WTC11 (cell line): ENCODE measurements at regions not wholly inside any gene's neighbourhood (a gene's known extent, or its start where the extent isn't known, plus 50 kb on each side); places are given as distances from the start of the nearest gene placed in this dataset.

Experiments used
- FOXP1 ChIP-seq: sonication (generic); formaldehyde crosslinking; IDR thresholded peaks from 2 replicates; pipeline ENCODE4 v1.8.0; 2022; ENCODE audit warnings: missing genetic modification reagents, mild to moderate bottlenecking, moderate library complexity, borderline replicate concordance
- JUN ChIP-seq: sonication (generic); formaldehyde crosslinking; IDR thresholded peaks from 2 replicates; pipeline ENCODE4 v1.8.0; 2023; ENCODE audit warnings: mild to moderate bottlenecking, missing genetic modification reagents
- NR1H2 ChIP-seq: sonication (generic); formaldehyde crosslinking; IDR thresholded peaks from 2 replicates; pipeline ENCODE4 v1.9.0; 2021; ENCODE audit warnings: mild to moderate bottlenecking, moderate library complexity, missing genetic modification reagents
- TF ChIP-seq, protein P1 (sequence below): fragments of 200-600 bp; IDR thresholded peaks from 2 replicates; pipeline ENCODE4 v1.8.0; 2022; ENCODE audit warnings: antibody characterized with exemption
- TF ChIP-seq, protein P2 (sequence below): sonication (generic); formaldehyde crosslinking; IDR thresholded peaks from 2 replicates; pipeline ENCODE4 v1.8.1; 2023; ENCODE audit warnings: mild to moderate bottlenecking, missing genetic modification reagents
- TF ChIP-seq, protein P3 (sequence below): fragments of 250-450 bp; sonication (Bioruptor Pico); IDR thresholded peaks from 2 replicates; pipeline ENCODE4 v1.9.0; 2021; ENCODE audit warnings: mild to moderate bottlenecking, borderline replicate concordance

DNA sequence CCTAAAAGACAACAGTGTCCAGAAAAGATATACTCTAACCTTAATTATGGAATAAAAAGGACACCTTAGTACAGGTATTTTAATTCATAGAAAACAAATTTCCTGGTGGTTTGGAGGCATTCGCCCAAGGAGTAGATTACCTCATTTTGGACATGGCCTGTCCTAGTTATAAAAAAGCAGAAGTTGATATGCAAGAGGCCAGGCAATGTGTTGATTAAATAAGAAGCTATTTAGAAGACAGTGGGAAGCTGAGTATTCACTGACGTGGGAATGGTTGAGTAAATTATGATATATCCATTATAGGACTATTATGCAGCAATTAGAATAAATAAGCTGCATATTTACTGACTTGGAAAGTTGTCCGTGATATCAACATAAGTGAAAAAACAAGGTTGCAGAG is 314.9 kb downstream of the ALDH8A1 start:
- TF ChIP-seq NR1H2 (CRISPR knock-in tag) (no peak), JUN (CRISPR knock-in tag) (no peak), FOXP1 (CRISPR knock-in tag) (no peak)
- TF ChIP-seq, protein P1, sequence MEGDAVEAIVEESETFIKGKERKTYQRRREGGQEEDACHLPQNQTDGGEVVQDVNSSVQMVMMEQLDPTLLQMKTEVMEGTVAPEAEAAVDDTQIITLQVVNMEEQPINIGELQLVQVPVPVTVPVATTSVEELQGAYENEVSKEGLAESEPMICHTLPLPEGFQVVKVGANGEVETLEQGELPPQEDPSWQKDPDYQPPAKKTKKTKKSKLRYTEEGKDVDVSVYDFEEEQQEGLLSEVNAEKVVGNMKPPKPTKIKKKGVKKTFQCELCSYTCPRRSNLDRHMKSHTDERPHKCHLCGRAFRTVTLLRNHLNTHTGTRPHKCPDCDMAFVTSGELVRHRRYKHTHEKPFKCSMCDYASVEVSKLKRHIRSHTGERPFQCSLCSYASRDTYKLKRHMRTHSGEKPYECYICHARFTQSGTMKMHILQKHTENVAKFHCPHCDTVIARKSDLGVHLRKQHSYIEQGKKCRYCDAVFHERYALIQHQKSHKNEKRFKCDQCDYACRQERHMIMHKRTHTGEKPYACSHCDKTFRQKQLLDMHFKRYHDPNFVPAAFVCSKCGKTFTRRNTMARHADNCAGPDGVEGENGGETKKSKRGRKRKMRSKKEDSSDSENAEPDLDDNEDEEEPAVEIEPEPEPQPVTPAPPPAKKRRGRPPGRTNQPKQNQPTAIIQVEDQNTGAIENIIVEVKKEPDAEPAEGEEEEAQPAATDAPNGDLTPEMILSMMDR = no peak
- TF ChIP-seq, protein P2, sequence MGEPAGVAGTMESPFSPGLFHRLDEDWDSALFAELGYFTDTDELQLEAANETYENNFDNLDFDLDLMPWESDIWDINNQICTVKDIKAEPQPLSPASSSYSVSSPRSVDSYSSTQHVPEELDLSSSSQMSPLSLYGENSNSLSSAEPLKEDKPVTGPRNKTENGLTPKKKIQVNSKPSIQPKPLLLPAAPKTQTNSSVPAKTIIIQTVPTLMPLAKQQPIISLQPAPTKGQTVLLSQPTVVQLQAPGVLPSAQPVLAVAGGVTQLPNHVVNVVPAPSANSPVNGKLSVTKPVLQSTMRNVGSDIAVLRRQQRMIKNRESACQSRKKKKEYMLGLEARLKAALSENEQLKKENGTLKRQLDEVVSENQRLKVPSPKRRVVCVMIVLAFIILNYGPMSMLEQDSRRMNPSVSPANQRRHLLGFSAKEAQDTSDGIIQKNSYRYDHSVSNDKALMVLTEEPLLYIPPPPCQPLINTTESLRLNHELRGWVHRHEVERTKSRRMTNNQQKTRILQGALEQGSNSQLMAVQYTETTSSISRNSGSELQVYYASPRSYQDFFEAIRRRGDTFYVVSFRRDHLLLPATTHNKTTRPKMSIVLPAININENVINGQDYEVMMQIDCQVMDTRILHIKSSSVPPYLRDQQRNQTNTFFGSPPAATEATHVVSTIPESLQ (CRISPR knock-in tag) = no peak
- TF ChIP-seq, protein P3, sequence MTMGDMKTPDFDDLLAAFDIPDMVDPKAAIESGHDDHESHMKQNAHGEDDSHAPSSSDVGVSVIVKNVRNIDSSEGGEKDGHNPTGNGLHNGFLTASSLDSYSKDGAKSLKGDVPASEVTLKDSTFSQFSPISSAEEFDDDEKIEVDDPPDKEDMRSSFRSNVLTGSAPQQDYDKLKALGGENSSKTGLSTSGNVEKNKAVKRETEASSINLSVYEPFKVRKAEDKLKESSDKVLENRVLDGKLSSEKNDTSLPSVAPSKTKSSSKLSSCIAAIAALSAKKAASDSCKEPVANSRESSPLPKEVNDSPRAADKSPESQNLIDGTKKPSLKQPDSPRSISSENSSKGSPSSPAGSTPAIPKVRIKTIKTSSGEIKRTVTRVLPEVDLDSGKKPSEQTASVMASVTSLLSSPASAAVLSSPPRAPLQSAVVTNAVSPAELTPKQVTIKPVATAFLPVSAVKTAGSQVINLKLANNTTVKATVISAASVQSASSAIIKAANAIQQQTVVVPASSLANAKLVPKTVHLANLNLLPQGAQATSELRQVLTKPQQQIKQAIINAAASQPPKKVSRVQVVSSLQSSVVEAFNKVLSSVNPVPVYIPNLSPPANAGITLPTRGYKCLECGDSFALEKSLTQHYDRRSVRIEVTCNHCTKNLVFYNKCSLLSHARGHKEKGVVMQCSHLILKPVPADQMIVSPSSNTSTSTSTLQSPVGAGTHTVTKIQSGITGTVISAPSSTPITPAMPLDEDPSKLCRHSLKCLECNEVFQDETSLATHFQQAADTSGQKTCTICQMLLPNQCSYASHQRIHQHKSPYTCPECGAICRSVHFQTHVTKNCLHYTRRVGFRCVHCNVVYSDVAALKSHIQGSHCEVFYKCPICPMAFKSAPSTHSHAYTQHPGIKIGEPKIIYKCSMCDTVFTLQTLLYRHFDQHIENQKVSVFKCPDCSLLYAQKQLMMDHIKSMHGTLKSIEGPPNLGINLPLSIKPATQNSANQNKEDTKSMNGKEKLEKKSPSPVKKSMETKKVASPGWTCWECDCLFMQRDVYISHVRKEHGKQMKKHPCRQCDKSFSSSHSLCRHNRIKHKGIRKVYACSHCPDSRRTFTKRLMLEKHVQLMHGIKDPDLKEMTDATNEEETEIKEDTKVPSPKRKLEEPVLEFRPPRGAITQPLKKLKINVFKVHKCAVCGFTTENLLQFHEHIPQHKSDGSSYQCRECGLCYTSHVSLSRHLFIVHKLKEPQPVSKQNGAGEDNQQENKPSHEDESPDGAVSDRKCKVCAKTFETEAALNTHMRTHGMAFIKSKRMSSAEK = no peak
